Vagina (tissue), 2 donors: ENCODE measurements at regions not wholly inside any gene's neighbourhood (a gene's known extent, or its start where the extent isn't known, plus 50 kb on each side); places are given as distances from the start of the nearest gene placed in this dataset.

Experiments used
- DNase-seq, 2 donors: peaks; one replicate each; pipeline ENCODE4 v3.0.0-alpha.2; 2017; ENCODE audit errors: extremely low spot score in 2 of 2
- H3K27ac ChIP-seq: fragments of 200-600 bp; sonication (generic); one replicate; pipeline ENCODE4 v1.5.1; 2019
- H3K27me3 ChIP-seq: fragments of 200-600 bp; sonication (generic); one replicate; pipeline ENCODE4 v1.5.1; 2019
- H3K36me3 ChIP-seq, 2 donors: fragments of 200-600 bp; sonication (generic); one replicate each; pipeline ENCODE4 v1.5.1; 2017 to 2019
- H3K4me1 ChIP-seq: fragments of 200-600 bp; sonication (generic); one replicate; pipeline ENCODE4 v1.5.1; 2019
- H3K4me3 ChIP-seq, 2 donors: fragments of 200-600 bp; sonication (generic); 1 replicate in 1 of 2; 2 replicates in 1 of 2; pipeline ENCODE4 v1.5.1; 2016 to 2019
- H3K9me3 ChIP-seq: fragments of 200-600 bp; sonication (generic); one replicate; pipeline ENCODE4 v1.5.1; 2019
- CTCF ChIP-seq, 3 experiments: fragments of 450-650 bp in 2 of 3; fragments of 200-600 bp in 1 of 3; sonication (generic) in 1 of 3; IDR thresholded peaks; one replicate each; pipeline ENCODE4 v1.5.1; 2017 to 2019; ENCODE audit warnings: antibody characterized with exemption in 3 of 3, mild to moderate bottlenecking in 2 of 3, moderate library complexity in 2 of 3
- POLR2A ChIP-seq, 2 donors: fragments of 450-650 bp; IDR thresholded peaks; one replicate each; pipeline ENCODE4 v1.6.1; 2017; ENCODE audit warnings: antibody characterized with exemption in 2 of 2, mild to moderate bottlenecking in 2 of 2, moderate library complexity in 2 of 2
- POLR2AphosphoS5 ChIP-seq, 2 donors: sonication (generic); formaldehyde crosslinking; IDR thresholded peaks; one replicate each; pipeline ENCODE4 v1.9.0; 2017; ENCODE audit warnings: antibody characterized with exemption in 2 of 2, mild to moderate bottlenecking in 2 of 2, low read depth in 1 of 2; ENCODE audit not compliant: insufficient read depth in 1 of 2
- intact Hi-C: fragments of 100-400 bp; cut with DNase I; formaldehyde crosslinking; loops from one replicate; pipeline ENCODE4 v1.15.1; 2023

- H3K9me3 ChIP-seq: no peaks in the 10 kb centered on the region
- no peak overlapping the region for H3K4me3 ChIP-seq
- H3K27ac ChIP-seq: no peak overlapping the region
- no peak for TF ChIP-seq CTCF (IDR thresholded peaks at IDR 0.05)
- no peak for TF ChIP-seq POLR2AphosphoS5 (IDR thresholded peaks at IDR 0.05; ENCODE audit: insufficient read depth in 1 of 2, low read depth in 1 of 2)
- TF ChIP-seq POLR2A (IDR thresholded peaks at IDR 0.05): no peak
- no peaks in the 10 kb centered on the region for H3K27me3 ChIP-seq
- H3K36me3 ChIP-seq: no peaks in the 10 kb centered on the region
- no peaks in the 10 kb centered on the region for H3K4me1 ChIP-seq
- intact Hi-C loops: no loop called here
- DNase-seq: no peak
These were observed 125.3 kb downstream of the TSHZ3 start for GRCh38 chr19:31223740-31224534.

GRCh38 chr19:31220540-31220939 lies 128.7 kb downstream of the TSHZ3 start:
- intact Hi-C loops: no loop called here
- H3K9me3 ChIP-seq: no peaks in the 10 kb centered on the region
- no peak for TF ChIP-seq CTCF (IDR thresholded peaks at IDR 0.05)
- TF ChIP-seq POLR2AphosphoS5 (IDR thresholded peaks at IDR 0.05; ENCODE audit: insufficient read depth in 1 of 2, low read depth in 1 of 2): no peak
- TF ChIP-seq POLR2A (IDR thresholded peaks at IDR 0.05): no peak
- no peaks in the 10 kb centered on the region for H3K4me1 ChIP-seq
- DNase-seq: no peak
- H3K27ac ChIP-seq: no peak overlapping the region
- H3K4me3 ChIP-seq: no peak overlapping the region
- no peaks in the 10 kb centered on the region for H3K36me3 ChIP-seq
- H3K27me3 ChIP-seq: no peaks in the 10 kb centered on the region

- no peak overlapping the region for H3K4me3 ChIP-seq
- peaks cover 5% of the 10 kb centered on the region for H3K4me1 ChIP-seq
- no peak overlapping the region for H3K27ac ChIP-seq
- H3K36me3 ChIP-seq: no peaks in the 10 kb centered on the region
- H3K9me3 ChIP-seq: no peaks in the 10 kb centered on the region
- H3K27me3 ChIP-seq: no peaks in the 10 kb centered on the region
- DNase-seq: no peak
- TF ChIP-seq CTCF (IDR thresholded peaks at IDR 0.05) (no peak), POLR2A (IDR thresholded peaks at IDR 0.05) (no peak)
- intact Hi-C loops: no loop called here
These were observed 134.2 kb downstream of the TSHZ3 start for GRCh38 chr19:31214997-31215396.

- TF ChIP-seq CTCF (IDR thresholded peaks at IDR 0.05) (no peak), POLR2AphosphoS5 (IDR thresholded peaks at IDR 0.05; ENCODE audit: insufficient read depth in 1 of 2, low read depth in 1 of 2) (peak; percentile 50 to 71)
- H3K4me3 ChIP-seq: no peak overlapping the region
- no peaks in the 10 kb centered on the region for H3K9me3 ChIP-seq
- intact Hi-C loops: no loop called here
- H3K4me1 ChIP-seq: peaks cover 5% of the 10 kb centered on the region
- no peak overlapping the region for H3K27ac ChIP-seq
- H3K27me3 ChIP-seq: no peaks in the 10 kb centered on the region
- DNase-seq: no peak
- H3K36me3 ChIP-seq: no peaks in the 10 kb centered on the region
These were observed 135.2 kb downstream of the TSHZ3 start for GRCh38 chr19:31214086-31214485.

DNA sequence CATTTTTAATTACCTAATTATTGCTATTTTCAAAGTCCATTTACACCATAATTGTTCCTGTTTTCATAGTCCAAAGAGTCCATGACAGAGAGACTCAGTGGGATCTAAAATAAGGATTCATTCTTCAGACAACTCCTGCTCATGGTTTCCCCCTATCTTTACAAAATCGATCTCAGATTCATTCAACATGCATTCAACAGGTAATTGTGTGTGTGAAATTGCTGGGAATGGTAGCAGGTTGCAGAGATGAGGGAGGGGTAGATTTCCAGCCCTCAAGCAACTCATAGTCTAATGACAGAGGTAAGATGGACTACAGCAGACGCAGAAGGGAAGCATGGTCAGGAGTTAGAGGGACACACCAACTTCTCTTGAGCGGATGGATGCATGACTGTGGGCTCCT lies 138.1 kb downstream of the TSHZ3 start:
- Histone ChIP-seq H3K36me3 (no peaks in the 10 kb centered on the region), H3K4me1 (peaks cover 5% of the 10 kb centered on the region), H3K27ac (no peak overlapping the region), H3K4me3 (no peak overlapping the region), H3K9me3 (no peaks in the 10 kb centered on the region), H3K27me3 (no peaks in the 10 kb centered on the region)
- DNase-seq: no peak
- TF ChIP-seq POLR2A (IDR thresholded peaks at IDR 0.05): no peak
- TF ChIP-seq POLR2AphosphoS5 (IDR thresholded peaks at IDR 0.05; ENCODE audit: insufficient read depth in 1 of 2, low read depth in 1 of 2): no peak
- no peak for TF ChIP-seq CTCF (IDR thresholded peaks at IDR 0.05)
- intact Hi-C loops: no loop called here
